DOHH2 (cell line): ENCODE measurements at regions not wholly inside any gene's neighbourhood (a gene's known extent, or its start where the extent isn't known, plus 50 kb on each side); places are given as distances from the start of the nearest gene placed in this dataset.

Experiments used
- CTCF ChIP-seq: fragments of 200-600 bp; sonication (generic); IDR thresholded peaks from one replicate; pipeline ENCODE4 v1.5.1; 2014; ENCODE audit warnings: antibody characterized with exemption, mild to moderate bottlenecking, low read depth, low read length; ENCODE audit not compliant: poor library complexity, severe bottlenecking
- EZH2phosphoT487 ChIP-seq: fragments of 200-600 bp; sonication (generic); IDR thresholded peaks from 2 replicates; pipeline ENCODE4 v1.6.1; 2017; ENCODE audit warnings: borderline replicate concordance, mild to moderate bottlenecking, antibody characterized with exemption, low read length, moderate library complexity, mixed read lengths

- TF ChIP-seq CTCF (no peak), EZH2phosphoT487 (no peak)
Observed at GRCh38 chr3:90054311-90054710, 946.9 kb downstream of the EPHA3 start.
